Nephron (organoid): ENCODE measurements at regions not wholly inside any gene's neighbourhood (a gene's known extent, or its start where the extent isn't known, plus 50 kb on each side); places are given as distances from the start of the nearest gene placed in this dataset.

Experiments used
- H3K27ac Mint-ChIP-seq, 3 experiments: 2 replicates each; pipeline ENCODE4 v1.8.0; 2020; ENCODE audit warnings: mixed read lengths in 3 of 3, mild to moderate bottlenecking in 2 of 3, moderate library complexity in 1 of 3
- H3K27me3 Mint-ChIP-seq: 2 replicates; pipeline ENCODE4 v1.8.0; 2021; ENCODE audit warnings: low read depth, mild to moderate bottlenecking, moderate library complexity, mixed read lengths
- H3K36me3 Mint-ChIP-seq: 2 replicates; pipeline ENCODE4 v1.8.0; 2020; ENCODE audit warnings: low read depth, mixed read lengths
- H3K4me1 Mint-ChIP-seq: 2 replicates; pipeline ENCODE4 v1.8.0; 2020; ENCODE audit warnings: mixed read lengths
- H3K4me3 Mint-ChIP-seq, 3 experiments: 2 replicates each; pipeline ENCODE4 v1.8.0; 2020; ENCODE audit warnings: mild to moderate bottlenecking in 3 of 3, mixed read lengths in 3 of 3, moderate library complexity in 2 of 3
- H3K9me3 Mint-ChIP-seq: 2 replicates; pipeline ENCODE4 v1.8.0; 2020; ENCODE audit warnings: mixed read lengths
- CTCF ChIP-seq, 3 experiments: fragments of 200-600 bp; sonication (generic); IDR thresholded peaks; one replicate each; pipeline ENCODE4 v1.5.0; 2021; ENCODE audit warnings: antibody characterized with exemption in 3 of 3; ENCODE audit not compliant: unreplicated experiment in 3 of 3

DNA sequence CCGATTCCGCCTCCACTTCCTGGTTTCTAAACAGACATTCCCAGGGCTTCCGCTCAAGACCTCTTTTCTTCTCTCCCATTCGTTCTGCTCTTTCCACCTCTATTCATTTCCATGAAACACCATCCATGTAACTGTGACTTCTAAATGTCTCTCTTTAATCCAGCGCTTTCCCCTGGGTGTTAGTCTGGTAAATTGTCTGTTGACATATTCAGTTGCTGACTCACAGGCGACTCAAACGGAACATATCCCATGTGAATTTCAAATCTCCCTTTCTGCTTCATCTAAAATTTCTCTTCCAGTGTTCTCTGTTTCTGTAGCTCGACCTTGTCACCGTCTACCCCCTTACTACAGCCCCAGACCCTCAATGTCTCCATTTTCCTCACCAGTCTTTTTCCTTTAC, 119.1 kb downstream of the PFKFB3 start:
- Mint-ChIP-seq H3K4me3 (no peak overlapping the region), H3K9me3 (no peaks in the 10 kb centered on the region), H3K27ac (no peak overlapping the region), H3K36me3 (peaks cover 3% of the 10 kb centered on the region), H3K4me1 (no peaks in the 10 kb centered on the region), H3K27me3 (peaks cover 4% of the 10 kb centered on the region)
- no peak for TF ChIP-seq CTCF (IDR thresholded peaks at IDR 0.05; ENCODE audit: unreplicated experiment in 3 of 3)

GRCh38 chr10:6322805-6323204, 120.1 kb downstream of the PFKFB3 start:
- Mint-ChIP-seq H3K4me3 (no peak overlapping the region), H3K9me3 (no peaks in the 10 kb centered on the region), H3K27ac (no peak overlapping the region), H3K36me3 (peaks cover 5% of the 10 kb centered on the region), H3K4me1 (no peaks in the 10 kb centered on the region), H3K27me3 (no peaks in the 10 kb centered on the region)
- TF ChIP-seq CTCF (IDR thresholded peaks at IDR 0.05; ENCODE audit: unreplicated experiment in 3 of 3) = no peak

GRCh38 chr10:6327961-6328698, 125.4 kb downstream of the PFKFB3 start:
- H3K27me3 Mint-ChIP-seq = peaks cover 4% of the 10 kb centered on the region
- TF ChIP-seq CTCF (IDR thresholded peaks at IDR 0.05; ENCODE audit: unreplicated experiment in 3 of 3) = no peak
- peaks cover 14% of the 10 kb centered on the region for H3K36me3 Mint-ChIP-seq
- H3K27ac Mint-ChIP-seq = no peak overlapping the region
- H3K9me3 Mint-ChIP-seq = peaks cover 3% of the 10 kb centered on the region
- no peak overlapping the region for H3K4me3 Mint-ChIP-seq
- no peaks in the 10 kb centered on the region for H3K4me1 Mint-ChIP-seq

- no peak overlapping the region for H3K4me3 Mint-ChIP-seq
- H3K27ac Mint-ChIP-seq = no peak overlapping the region
- no peak for TF ChIP-seq CTCF (IDR thresholded peaks at IDR 0.05; ENCODE audit: unreplicated experiment in 3 of 3)
- H3K4me1 Mint-ChIP-seq = no peaks in the 10 kb centered on the region
- H3K36me3 Mint-ChIP-seq = peaks cover 19% of the 10 kb centered on the region
- peaks cover 4% of the 10 kb centered on the region for H3K27me3 Mint-ChIP-seq
- H3K9me3 Mint-ChIP-seq = peaks cover 7% of the 10 kb centered on the region
Observed at GRCh38 chr10:6328699-6329423, 126.1 kb downstream of the PFKFB3 start.

- H3K27me3 Mint-ChIP-seq = peaks cover 4% of the 10 kb centered on the region
- no peak overlapping the region for H3K4me3 Mint-ChIP-seq
- no peak for TF ChIP-seq CTCF (IDR thresholded peaks at IDR 0.05; ENCODE audit: unreplicated experiment in 3 of 3)
- H3K36me3 Mint-ChIP-seq = peaks cover 20% of the 10 kb centered on the region
- no peak overlapping the region for H3K27ac Mint-ChIP-seq
- no peaks in the 10 kb centered on the region for H3K4me1 Mint-ChIP-seq
- peaks cover 7% of the 10 kb centered on the region for H3K9me3 Mint-ChIP-seq
Observed at GRCh38 chr10:6333086-6333485, 130.4 kb downstream of the PFKFB3 start.
